ENCODE measurements at regions not wholly inside any gene's neighbourhood (a gene's known extent, or its start where the extent isn't known, plus 50 kb on each side); places are given as distances from the start of the nearest gene placed in this dataset.

DNA sequence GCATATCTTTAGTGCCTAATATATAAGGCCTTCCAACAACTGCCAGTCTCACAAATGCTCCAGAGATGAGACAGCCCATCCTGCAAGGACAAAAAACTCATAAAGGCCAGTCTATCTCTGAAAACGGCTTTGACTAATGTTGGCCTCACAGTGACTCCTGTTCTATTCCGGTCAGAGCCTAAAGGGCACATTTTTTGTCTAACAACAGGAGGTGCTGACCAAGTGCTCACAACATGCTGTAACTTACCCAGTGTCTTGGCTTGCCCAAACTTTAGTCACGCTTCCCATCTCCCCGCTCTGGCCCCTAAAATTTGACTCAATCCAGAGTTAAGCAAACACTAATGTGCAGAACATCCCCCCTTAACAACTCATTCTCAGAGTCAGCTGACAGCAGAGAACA lies 1411.2 kb upstream of the MIR17HG start:
- TF ChIP-seq, protein P1, sequence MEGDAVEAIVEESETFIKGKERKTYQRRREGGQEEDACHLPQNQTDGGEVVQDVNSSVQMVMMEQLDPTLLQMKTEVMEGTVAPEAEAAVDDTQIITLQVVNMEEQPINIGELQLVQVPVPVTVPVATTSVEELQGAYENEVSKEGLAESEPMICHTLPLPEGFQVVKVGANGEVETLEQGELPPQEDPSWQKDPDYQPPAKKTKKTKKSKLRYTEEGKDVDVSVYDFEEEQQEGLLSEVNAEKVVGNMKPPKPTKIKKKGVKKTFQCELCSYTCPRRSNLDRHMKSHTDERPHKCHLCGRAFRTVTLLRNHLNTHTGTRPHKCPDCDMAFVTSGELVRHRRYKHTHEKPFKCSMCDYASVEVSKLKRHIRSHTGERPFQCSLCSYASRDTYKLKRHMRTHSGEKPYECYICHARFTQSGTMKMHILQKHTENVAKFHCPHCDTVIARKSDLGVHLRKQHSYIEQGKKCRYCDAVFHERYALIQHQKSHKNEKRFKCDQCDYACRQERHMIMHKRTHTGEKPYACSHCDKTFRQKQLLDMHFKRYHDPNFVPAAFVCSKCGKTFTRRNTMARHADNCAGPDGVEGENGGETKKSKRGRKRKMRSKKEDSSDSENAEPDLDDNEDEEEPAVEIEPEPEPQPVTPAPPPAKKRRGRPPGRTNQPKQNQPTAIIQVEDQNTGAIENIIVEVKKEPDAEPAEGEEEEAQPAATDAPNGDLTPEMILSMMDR (IDR thresholded peaks at IDR 0.05), result no peak
- TF ChIP-seq POLR2A (IDR thresholded peaks at IDR 0.05), result no peak

All from thyroid gland (tissue), 4 donors.